ENCODE measurements at regions not wholly inside any gene's neighbourhood (a gene's known extent, or its start where the extent isn't known, plus 50 kb on each side); places are given as distances from the start of the nearest gene placed in this dataset.
"Not testable (repeated sequence)": the region's sequence is repeated elsewhere in the genome, so short reads cannot be mapped to it uniquely, and the experiment has no call there.

GRCh38 chr19:28332886-28333285, 880.1 kb downstream of the UQCRFS1 start:
- no peak for DNase-seq

GRCh38 chr19:28332351-28332750, 880.6 kb downstream of the UQCRFS1 start:
- DNase-seq = no peak

- DNase-seq = no peak
Measured at GRCh38 chr19:28331596-28331995, 881.4 kb downstream of the UQCRFS1 start.

DNA sequence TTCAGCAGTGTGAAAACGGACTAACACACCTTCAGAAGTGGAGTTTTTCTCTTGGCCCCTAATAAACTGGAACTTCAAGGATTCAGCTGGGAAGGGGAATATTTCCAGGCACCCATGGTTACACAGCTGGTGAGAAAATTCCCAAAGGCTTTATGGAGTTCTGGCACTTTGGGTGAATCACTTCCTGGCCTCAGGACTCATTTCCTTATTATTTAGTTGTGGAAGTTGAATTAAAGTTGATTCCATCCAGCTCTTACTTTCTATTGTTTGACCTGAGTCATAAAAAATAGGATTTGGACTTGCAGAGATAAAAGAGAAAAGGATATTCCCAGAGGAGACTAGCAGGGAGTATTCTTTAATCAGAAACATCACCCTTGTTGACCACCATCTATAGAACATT, 882.1 kb downstream of the UQCRFS1 start:
- no peak for DNase-seq

DNA sequence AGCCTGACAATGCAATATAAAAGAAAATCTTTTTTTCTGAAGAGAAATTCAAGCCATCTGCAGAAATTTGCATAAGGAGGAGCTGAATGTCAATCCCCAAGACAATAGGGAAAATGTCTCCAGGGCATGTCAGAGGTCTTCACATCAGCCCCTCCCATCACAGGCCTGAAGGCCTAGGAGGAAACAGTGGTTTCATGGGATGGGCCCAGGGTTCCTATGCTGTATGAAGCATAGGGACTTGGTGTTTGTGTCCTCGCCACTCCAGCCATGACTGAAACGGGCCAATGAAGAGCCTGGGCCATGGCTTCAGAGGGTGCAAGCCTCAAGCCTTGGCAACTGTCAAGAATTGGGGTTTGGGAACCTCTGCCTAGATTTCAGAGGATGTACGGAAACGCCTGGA, 883.5 kb downstream of the UQCRFS1 start:
- DNase-seq = no peak

GRCh38 chr19:28327905-28328304, 885.0 kb downstream of the UQCRFS1 start:
- no peak for DNase-seq

- DNase-seq = no peak
Measured at GRCh38 chr19:28326746-28327145, 886.2 kb downstream of the UQCRFS1 start.

GRCh38 chr19:28324275-28325060, 888.5 kb downstream of the UQCRFS1 start:
- DNase-seq = no peak

- DNase-seq = no peak
Measured at GRCh38 chr19:28322945-28323344, 890.0 kb downstream of the UQCRFS1 start.

- DNase-seq = no peak
Measured at GRCh38 chr19:28322491-28322890, 890.5 kb downstream of the UQCRFS1 start.

DNA sequence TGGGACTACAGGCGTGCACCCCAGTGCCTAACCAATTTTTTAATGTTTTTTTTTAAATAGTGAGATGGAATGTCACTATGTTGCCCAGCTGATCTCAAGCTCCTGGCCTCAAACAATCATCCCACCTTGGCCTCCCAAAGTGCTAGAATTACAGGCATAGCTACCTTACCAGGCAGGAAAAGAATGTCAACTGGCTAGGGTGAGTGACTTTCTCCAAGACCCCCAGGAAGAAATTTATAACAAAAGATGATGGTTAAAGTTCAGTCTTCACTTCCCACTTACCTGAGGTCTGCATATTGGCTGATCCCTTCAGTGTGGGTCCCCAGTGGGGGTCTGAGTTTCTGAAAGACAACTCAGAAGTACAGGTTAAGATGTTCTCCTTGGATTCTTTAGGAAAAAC, 893.0 kb downstream of the UQCRFS1 start:
- no peak for DNase-seq

DNA sequence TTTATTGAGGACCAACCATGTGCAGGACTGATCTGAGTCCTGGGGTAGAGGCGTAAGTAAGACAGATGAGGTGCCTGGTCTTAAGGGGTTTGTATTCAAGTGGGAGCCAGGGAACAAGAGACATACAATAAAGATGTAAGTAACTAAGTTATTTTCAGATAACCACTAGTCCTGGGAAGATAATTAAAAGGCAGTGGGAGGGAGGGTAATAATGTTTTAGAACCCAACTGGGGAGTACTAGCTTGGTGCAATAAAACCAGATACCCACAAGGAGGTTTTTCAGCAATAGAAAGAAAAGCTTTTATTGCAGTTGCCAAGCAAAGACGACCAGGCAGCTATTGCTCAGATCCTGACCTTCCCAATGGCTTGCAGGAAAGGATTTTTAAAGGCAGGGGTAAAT, 893.7 kb downstream of the UQCRFS1 start:
- no peak for DNase-seq

- no peak for DNase-seq
Measured at GRCh38 chr19:28318469-28319179, 894.3 kb downstream of the UQCRFS1 start.

GRCh38 chr19:28316464-28316863, 896.5 kb downstream of the UQCRFS1 start:
- DNase-seq = no peak

- DNase-seq = no peak
Measured at GRCh38 chr19:28314756-28315155, 898.2 kb downstream of the UQCRFS1 start.

DNA sequence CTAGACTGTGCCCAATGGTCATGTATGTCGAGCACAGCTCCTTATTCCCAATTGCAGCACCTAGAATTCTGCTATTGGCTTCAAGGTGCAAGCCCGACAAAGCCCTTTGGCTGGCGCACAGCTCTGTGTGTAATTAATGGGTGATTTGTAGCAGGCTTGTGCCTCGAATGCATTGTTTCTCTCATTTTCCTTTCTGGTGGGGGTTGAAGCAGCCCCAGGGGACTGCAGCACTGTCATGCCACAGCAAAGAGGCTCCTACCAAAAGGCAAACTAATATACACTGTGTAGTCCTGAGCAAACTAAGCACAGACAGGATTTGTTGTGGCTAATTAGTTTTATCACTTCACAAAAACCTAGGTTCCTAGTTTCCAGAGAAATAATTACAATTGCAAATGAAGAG, 898.7 kb downstream of the UQCRFS1 start:
- DNase-seq = no peak

DNA sequence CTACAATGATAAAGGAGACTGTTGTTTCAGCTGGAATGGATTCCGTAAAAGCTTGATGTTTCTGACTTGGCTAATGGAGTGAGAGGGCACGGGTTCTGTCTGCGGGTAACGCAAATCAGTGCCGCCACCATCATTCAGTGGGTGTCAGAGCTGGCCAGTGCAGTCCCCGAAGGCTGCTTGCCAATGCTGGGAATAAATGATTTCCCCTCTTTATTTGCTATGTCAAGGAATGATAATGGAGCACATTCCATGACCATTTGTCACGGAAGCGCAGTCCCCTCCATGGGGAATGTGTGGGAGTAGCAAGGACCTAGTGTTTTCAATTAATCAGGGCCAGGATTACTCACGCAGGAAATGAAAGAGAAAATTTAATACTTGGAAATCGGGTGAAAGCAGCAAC, 899.3 kb downstream of the UQCRFS1 start:
- no peak for DNase-seq

DNA sequence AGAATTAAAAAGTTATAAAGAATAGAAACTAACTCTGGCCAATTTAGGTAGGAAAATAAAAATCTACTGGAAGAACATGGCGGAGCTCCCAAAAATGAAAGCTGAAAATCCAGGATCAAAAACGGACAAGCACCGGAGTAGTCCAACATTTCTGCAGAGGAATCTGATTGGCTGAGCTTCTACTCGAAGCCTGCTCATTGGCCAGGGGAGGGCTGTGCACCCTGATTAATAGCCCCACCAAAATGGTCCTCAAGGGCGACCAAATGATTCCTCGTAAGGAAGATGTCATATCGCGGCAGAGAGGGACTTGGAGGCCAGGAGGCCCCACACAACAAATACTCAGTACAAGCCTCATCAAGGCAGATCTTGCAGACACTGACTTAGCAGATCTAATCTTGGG, 900.7 kb downstream of the UQCRFS1 start:
- DNase-seq = no peak

DNA sequence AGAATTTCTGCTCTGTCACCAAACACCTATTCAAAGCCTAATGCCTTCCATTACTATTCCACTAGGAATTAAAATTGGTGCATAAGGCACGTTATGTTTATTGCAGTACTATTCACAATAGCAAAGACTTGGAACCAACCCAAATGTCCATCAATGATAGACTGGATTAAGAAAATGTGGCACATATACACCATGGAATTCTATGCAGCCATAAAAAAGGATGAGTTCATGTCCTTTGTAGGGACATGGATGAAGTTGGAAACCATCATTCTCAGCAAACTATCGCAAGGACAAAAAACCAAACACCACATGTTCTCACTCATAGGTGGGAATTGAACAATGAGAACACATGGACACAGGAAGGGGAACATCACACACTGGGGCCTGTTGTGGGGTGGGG, 902.1 kb downstream of the UQCRFS1 start:
- not testable (repeated sequence) for DNase-seq

DNA sequence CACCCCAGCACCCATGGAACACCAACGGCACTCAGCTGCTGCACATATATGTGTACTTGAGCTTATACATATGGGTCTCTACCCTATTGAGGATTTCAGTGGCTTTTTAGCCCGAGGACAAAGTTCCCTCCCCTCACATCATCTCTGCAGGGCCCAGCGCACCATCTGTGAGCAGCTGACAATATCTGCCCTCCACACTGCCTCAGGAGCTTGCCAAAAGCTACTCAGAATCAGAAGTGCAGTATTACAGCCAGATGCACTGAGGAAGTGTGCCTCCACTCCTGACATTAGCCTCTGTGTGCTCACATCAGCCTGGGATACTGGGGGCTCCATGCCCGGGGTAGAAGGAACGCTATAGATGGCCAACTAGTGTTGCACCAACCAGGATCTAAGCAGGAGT, 903.9 kb downstream of the UQCRFS1 start:
- DNase-seq = no peak

- DNase-seq = no peak
Measured at GRCh38 chr19:28307963-28308362, 905.0 kb downstream of the UQCRFS1 start.

- DNase-seq = no peak
Measured at GRCh38 chr19:28307487-28307886, 905.5 kb downstream of the UQCRFS1 start.

GRCh38 chr19:28305513-28305912, 907.4 kb downstream of the UQCRFS1 start:
- DNase-seq = no peak

GRCh38 chr19:28303502-28303901, 909.4 kb downstream of the UQCRFS1 start:
- no peak for DNase-seq

DNA sequence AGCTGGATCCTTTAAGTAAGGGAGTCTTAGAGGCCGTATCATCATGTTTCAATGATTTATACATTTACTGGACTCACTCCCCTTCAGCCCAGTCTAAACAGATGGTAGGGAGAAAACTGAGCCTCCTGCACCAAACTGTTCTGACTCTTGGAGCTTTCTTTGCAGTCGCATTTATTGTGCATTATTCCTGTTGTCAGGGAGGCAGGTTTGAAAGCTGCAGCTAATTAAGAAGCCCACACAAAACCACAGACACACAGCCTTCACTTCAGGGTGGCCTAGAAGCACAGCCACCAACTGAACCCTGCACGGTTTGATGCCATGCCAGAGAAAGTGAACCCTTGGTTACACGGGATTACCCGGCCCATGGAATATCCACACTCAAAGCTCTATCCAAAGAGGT, 911.0 kb downstream of the UQCRFS1 start:
- DNase-seq = no peak
